ENCODE measurements at regions not wholly inside any gene's neighbourhood (a gene's known extent, or its start where the extent isn't known, plus 50 kb on each side); places are given as distances from the start of the nearest gene placed in this dataset.

DNA sequence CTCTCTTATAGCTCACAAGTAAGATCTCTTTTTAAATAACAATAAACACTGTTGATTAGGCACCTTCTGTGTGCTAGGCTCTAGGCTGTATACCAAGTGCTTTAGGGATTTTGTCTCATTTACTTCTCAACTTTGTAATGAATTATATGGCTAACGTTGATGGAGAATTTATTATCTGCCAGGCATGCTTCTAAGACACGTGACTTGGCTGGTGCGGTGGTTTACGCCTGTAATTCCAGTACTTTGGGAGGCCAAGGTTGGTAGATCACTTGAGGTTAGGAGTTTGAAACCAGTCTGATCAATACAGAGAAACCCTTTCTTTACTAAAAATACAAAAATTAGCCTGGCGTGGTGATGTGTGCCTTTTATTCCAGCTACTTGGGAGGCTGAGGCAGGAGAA is 1202.8 kb upstream of the TMEM132C start (continued):
- TF ChIP-seq, protein P1, sequence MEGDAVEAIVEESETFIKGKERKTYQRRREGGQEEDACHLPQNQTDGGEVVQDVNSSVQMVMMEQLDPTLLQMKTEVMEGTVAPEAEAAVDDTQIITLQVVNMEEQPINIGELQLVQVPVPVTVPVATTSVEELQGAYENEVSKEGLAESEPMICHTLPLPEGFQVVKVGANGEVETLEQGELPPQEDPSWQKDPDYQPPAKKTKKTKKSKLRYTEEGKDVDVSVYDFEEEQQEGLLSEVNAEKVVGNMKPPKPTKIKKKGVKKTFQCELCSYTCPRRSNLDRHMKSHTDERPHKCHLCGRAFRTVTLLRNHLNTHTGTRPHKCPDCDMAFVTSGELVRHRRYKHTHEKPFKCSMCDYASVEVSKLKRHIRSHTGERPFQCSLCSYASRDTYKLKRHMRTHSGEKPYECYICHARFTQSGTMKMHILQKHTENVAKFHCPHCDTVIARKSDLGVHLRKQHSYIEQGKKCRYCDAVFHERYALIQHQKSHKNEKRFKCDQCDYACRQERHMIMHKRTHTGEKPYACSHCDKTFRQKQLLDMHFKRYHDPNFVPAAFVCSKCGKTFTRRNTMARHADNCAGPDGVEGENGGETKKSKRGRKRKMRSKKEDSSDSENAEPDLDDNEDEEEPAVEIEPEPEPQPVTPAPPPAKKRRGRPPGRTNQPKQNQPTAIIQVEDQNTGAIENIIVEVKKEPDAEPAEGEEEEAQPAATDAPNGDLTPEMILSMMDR (conservative IDR thresholded peaks at IDR 0.05; ENCODE audit: low read depth in 2 of 2): no peak
- TF ChIP-seq, protein P2, sequence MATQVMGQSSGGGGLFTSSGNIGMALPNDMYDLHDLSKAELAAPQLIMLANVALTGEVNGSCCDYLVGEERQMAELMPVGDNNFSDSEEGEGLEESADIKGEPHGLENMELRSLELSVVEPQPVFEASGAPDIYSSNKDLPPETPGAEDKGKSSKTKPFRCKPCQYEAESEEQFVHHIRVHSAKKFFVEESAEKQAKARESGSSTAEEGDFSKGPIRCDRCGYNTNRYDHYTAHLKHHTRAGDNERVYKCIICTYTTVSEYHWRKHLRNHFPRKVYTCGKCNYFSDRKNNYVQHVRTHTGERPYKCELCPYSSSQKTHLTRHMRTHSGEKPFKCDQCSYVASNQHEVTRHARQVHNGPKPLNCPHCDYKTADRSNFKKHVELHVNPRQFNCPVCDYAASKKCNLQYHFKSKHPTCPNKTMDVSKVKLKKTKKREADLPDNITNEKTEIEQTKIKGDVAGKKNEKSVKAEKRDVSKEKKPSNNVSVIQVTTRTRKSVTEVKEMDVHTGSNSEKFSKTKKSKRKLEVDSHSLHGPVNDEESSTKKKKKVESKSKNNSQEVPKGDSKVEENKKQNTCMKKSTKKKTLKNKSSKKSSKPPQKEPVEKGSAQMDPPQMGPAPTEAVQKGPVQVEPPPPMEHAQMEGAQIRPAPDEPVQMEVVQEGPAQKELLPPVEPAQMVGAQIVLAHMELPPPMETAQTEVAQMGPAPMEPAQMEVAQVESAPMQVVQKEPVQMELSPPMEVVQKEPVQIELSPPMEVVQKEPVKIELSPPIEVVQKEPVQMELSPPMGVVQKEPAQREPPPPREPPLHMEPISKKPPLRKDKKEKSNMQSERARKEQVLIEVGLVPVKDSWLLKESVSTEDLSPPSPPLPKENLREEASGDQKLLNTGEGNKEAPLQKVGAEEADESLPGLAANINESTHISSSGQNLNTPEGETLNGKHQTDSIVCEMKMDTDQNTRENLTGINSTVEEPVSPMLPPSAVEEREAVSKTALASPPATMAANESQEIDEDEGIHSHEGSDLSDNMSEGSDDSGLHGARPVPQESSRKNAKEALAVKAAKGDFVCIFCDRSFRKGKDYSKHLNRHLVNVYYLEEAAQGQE (IDR thresholded peaks at IDR 0.05; ENCODE audit: unreplicated experiment): no peak
- no peak for TF ChIP-seq STAT1 (IDR thresholded peaks at IDR 0.05; ENCODE audit: unreplicated experiment)

DNA sequence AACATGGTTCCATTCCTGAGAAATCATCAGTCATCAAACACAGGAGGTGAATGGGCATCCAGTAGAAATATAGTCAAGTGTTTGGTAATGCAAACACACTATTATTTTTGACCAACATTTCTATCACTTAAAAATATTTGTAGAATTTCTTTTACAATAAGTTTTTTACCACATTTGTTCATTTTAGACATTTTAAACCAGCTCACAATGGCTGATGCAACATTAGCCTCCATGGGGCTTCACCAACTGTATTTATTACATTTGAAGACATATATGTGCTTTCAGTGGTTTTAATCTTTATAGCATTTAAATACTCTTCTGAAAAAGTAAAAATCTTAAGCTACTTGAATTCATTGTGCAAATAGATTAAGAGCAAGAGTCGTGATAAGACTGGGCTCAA is 1201.4 kb upstream of the TMEM132C start:
- Histone ChIP-seq H4K20me1 (replicated peaks; ENCODE audit: insufficient read depth) (no peaks in the 10 kb centered on the region), H3F3A (replicated peaks; ENCODE audit: low read depth) (no peaks in the 10 kb centered on the region), H3K4me3 (no peak overlapping the region), H3K4me1 (ENCODE audit: insufficient read depth) (no peaks in the 10 kb centered on the region), H3K27ac (ENCODE audit: low read depth) (no peak overlapping the region), H3K9me2 (ENCODE audit: insufficient read depth) (no peaks in the 10 kb centered on the region), H3K79me2 (replicated peaks; ENCODE audit: insufficient read depth) (no peaks in the 10 kb centered on the region), H3K4me2 (no peak overlapping the region), H2AFZ (no peak overlapping the region), H3K36me3 (ENCODE audit: insufficient read depth) (no peaks in the 10 kb centered on the region), H3K27me3 (ENCODE audit: insufficient read depth) (no peaks in the 10 kb centered on the region)
- Mint-ChIP-seq H3K4me3 (no peak overlapping the region), H3K36me3 (ENCODE audit: low read depth) (peaks cover 20% of the 10 kb centered on the region), H3K27me3 (ENCODE audit: insufficient read depth, low read depth, poor library complexity) (no peaks in the 10 kb centered on the region), H3K9me3 (peaks cover 97% of the 10 kb centered on the region), H3K27ac (no peak overlapping the region), H3K4me1 (no peaks in the 10 kb centered on the region)
- ATAC-seq: no peak
- no peak for DNase-seq (ENCODE audit: low spot score)
- TF ChIP-seq, protein P2 (IDR thresholded peaks at IDR 0.05; ENCODE audit: unreplicated experiment): no peak
- TF ChIP-seq STAT1 (IDR thresholded peaks at IDR 0.05; ENCODE audit: unreplicated experiment) (no peak), ZNF114 (CRISPR knock-in tag; IDR thresholded peaks at IDR 0.05) (no peak), POLR2AphosphoS5 (IDR thresholded peaks at IDR 0.05; ENCODE audit: low read depth) (no peak)
- TF ChIP-seq, protein P1 (conservative IDR thresholded peaks at IDR 0.05; ENCODE audit: low read depth in 2 of 2): no peak
- TF ChIP-seq, protein P3, sequence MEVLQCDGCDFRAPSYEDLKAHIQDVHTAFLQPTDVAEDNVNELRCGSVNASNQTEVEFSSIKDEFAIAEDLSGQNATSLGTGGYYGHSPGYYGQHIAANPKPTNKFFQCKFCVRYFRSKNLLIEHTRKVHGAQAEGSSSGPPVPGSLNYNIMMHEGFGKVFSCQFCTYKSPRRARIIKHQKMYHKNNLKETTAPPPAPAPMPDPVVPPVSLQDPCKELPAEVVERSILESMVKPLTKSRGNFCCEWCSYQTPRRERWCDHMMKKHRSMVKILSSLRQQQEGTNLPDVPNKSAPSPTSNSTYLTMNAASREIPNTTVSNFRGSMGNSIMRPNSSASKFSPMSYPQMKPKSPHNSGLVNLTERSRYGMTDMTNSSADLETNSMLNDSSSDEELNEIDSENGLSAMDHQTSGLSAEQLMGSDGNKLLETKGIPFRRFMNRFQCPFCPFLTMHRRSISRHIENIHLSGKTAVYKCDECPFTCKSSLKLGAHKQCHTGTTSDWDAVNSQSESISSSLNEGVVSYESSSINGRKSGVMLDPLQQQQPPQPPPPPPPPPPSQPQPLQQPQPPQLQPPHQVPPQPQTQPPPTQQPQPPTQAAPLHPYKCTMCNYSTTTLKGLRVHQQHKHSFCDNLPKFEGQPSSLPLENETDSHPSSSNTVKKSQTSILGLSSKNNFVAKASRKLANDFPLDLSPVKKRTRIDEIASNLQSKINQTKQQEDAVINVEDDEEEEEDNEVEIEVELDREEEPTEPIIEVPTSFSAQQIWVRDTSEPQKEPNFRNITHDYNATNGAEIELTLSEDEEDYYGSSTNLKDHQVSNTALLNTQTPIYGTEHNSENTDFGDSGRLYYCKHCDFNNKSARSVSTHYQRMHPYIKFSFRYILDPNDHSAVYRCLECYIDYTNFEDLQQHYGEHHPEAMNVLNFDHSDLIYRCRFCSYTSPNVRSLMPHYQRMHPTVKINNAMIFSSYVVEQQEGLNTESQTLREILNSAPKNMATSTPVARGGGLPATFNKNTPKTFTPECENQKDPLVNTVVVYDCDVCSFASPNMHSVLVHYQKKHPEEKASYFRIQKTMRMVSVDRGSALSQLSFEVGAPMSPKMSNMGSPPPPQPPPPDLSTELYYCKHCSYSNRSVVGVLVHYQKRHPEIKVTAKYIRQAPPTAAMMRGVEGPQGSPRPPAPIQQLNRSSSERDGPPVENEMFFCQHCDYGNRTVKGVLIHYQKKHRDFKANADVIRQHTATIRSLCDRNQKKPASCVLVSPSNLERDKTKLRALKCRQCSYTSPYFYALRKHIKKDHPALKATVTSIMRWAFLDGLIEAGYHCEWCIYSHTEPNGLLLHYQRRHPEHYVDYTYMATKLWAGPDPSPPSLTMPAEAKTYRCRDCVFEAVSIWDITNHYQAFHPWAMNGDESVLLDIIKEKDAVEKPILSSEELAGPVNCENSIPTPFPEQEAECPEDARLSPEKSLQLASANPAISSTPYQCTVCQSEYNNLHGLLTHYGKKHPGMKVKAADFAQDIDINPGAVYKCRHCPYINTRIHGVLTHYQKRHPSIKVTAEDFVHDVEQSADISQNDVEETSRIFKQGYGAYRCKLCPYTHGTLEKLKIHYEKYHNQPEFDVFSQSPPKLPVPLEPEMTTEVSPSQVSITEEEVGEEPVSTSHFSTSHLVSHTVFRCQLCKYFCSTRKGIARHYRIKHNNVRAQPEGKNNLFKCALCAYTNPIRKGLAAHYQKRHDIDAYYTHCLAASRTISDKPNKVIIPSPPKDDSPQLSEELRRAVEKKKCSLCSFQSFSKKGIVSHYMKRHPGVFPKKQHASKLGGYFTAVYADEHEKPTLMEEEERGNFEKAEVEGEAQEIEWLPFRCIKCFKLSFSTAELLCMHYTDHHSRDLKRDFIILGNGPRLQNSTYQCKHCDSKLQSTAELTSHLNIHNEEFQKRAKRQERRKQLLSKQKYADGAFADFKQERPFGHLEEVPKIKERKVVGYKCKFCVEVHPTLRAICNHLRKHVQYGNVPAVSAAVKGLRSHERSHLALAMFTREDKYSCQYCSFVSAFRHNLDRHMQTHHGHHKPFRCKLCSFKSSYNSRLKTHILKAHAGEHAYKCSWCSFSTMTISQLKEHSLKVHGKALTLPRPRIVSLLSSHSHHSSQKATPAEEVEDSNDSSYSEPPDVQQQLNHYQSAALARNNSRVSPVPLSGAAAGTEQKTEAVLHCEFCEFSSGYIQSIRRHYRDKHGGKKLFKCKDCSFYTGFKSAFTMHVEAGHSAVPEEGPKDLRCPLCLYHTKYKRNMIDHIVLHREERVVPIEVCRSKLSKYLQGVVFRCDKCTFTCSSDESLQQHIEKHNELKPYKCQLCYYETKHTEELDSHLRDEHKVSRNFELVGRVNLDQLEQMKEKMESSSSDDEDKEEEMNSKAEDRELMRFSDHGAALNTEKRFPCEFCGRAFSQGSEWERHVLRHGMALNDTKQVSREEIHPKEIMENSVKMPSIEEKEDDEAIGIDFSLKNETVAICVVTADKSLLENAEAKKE (CRISPR knock-in tag; IDR thresholded peaks at IDR 0.05): no peak
